A673 (cell line): ENCODE measurements at regions not wholly inside any gene's neighbourhood (a gene's known extent, or its start where the extent isn't known, plus 50 kb on each side); places are given as distances from the start of the nearest gene placed in this dataset.
A peak's percentile ranks its signal among the peaks of the same experiment; 100 is the strongest.

ENCODE experiments used
- BruUV-seq: library from RNA; stranded (reverse); fragments of 400-500 nt; replicated peaks from 2 replicates; lab custom pipeline; 2021; lab: Mats Ljungman, UMichigan
- CTCF ChIA-PET: fragments of 300-600 bp; sonication (Branson Sonifier 250); formaldehyde crosslinking; loops from one replicate; lab custom pipeline; 2022; ENCODE audit warnings: antibody characterized with exemption; lab: Charles Lee
- POLR2A ChIA-PET: fragments of 300-600 bp; sonication (Branson Sonifier 250); formaldehyde crosslinking; loops from one replicate; lab custom pipeline; 2022; ENCODE audit warnings: antibody characterized with exemption; ENCODE audit not compliant: low non-redundant PET; lab: Charles Lee
- DNase-seq: peaks from one replicate; pipeline ENCODE4 v3.0.0-alpha.2; 2015; ENCODE audit warnings: low spot score
- H3K27ac ChIP-seq: fragments of 200-600 bp; sonication (generic); 2 replicates; pipeline ENCODE4 v1.5.1; 2016; ENCODE audit warnings: mixed run types, low read depth, mild to moderate bottlenecking, mixed read lengths, antibody characterized with exemption, low read length; ENCODE audit not compliant: poor library complexity, severe bottlenecking
- H3K27me3 ChIP-seq: fragments of 200-600 bp; sonication (generic); replicated peaks from 2 replicates; pipeline ENCODE4 v1.6.1; 2017; ENCODE audit warnings: mixed run types, low read depth, mild to moderate bottlenecking, mixed read lengths, antibody characterized with exemption, low read length; ENCODE audit not compliant: insufficient read depth, poor library complexity
- H3K36me3 ChIP-seq: fragments of 200-600 bp; sonication (generic); 2 replicates; pipeline ENCODE4 v1.6.1; 2016; ENCODE audit warnings: mixed run types, mild to moderate bottlenecking, mixed read lengths, antibody characterized with exemption, low read length; ENCODE audit not compliant: insufficient read depth, poor library complexity, severe bottlenecking
- H3K4me1 ChIP-seq: fragments of 200-600 bp; sonication (generic); 2 replicates; pipeline ENCODE4 v1.6.1; 2017; ENCODE audit warnings: mixed run types, mild to moderate bottlenecking, mixed read lengths, antibody characterized with exemption, low read length; ENCODE audit not compliant: insufficient read depth, poor library complexity, severe bottlenecking
- H3K4me3 ChIP-seq: fragments of 200-600 bp; sonication (generic); 2 replicates; pipeline ENCODE4 v1.5.1; 2016; ENCODE audit warnings: low read depth, mixed run types, mild to moderate bottlenecking, mixed read lengths, low read length; ENCODE audit not compliant: poor library complexity, severe bottlenecking
- H3K9me3 ChIP-seq: fragments of 200-600 bp; sonication (generic); 2 replicates; pipeline ENCODE4 v1.6.1; 2016; ENCODE audit warnings: mixed run types, low read depth, mild to moderate bottlenecking, mixed read lengths, antibody characterized with exemption, low read length; ENCODE audit not compliant: poor library complexity, severe bottlenecking
- CTCF ChIP-seq: fragments of 300-800, 200-600 bp; sonication (generic); conservative IDR thresholded peaks from 2 replicates; pipeline ENCODE4 v1.5.1; 2017; ENCODE audit warnings: low read depth, mild to moderate bottlenecking, antibody characterized with exemption, low read length, moderate library complexity, mixed read lengths
- EZH2 ChIP-seq: fragments of 200-600 bp; sonication (generic); IDR thresholded peaks from 2 replicates; pipeline ENCODE4 v1.6.1; 2017; ENCODE audit warnings: borderline replicate concordance, low read depth, mild to moderate bottlenecking, mixed read lengths, antibody characterized with exemption, low read length; ENCODE audit not compliant: poor library complexity, severe bottlenecking
- intact Hi-C: fragments of 100-400 bp; cut with micrococcal nuclease; formaldehyde crosslinking; loops from one replicate; pipeline ENCODE4 v1.10.0; 2022; ENCODE audit not compliant: unreplicated experiment

- intact Hi-C loops: no loop called here
- Histone ChIP-seq H3K36me3 (no peaks in the 10 kb centered on the region), H3K27ac (no peak overlapping the region), H3K4me3 (no peak overlapping the region), H3K27me3 (no peaks in the 10 kb centered on the region), H3K9me3 (no peaks in the 10 kb centered on the region), H3K4me1 (no peaks in the 10 kb centered on the region)
- no peak for DNase-seq
- TF ChIP-seq EZH2 (no peak), CTCF (no peak)
- BruUV-seq: no TSS peak
- ChIA-PET CTCF (no interaction called here), POLR2A (no interaction called here)
Observed at GRCh38 chr7:124674451-124674850, 91.1 kb downstream of the GPR37 start.

GRCh38 chr7:124672011-124672410 is 93.6 kb downstream of the GPR37 start:
- Histone ChIP-seq H3K27me3 (no peaks in the 10 kb centered on the region), H3K4me3 (no peak overlapping the region), H3K9me3 (no peaks in the 10 kb centered on the region), H3K4me1 (no peaks in the 10 kb centered on the region), H3K36me3 (no peaks in the 10 kb centered on the region), H3K27ac (no peak overlapping the region)
- intact Hi-C loops: no loop called here
- POLR2A ChIA-PET: no interaction called here
- TF ChIP-seq CTCF (no peak), EZH2 (no peak)
- no TSS peak for BruUV-seq
- DNase-seq: peak; percentile 3
- CTCF ChIA-PET: no interaction called here

- DNase-seq: no peak
- no TSS peak for BruUV-seq
- H3K27ac ChIP-seq: no peak overlapping the region
- H3K36me3 ChIP-seq: no peaks in the 10 kb centered on the region
- TF ChIP-seq EZH2 (no peak), CTCF (no peak)
- no peaks in the 10 kb centered on the region for H3K9me3 ChIP-seq
- CTCF ChIA-PET: no interaction called here
- H3K4me3 ChIP-seq: no peak overlapping the region
- no peaks in the 10 kb centered on the region for H3K4me1 ChIP-seq
- intact Hi-C loops: no loop called here
- no peaks in the 10 kb centered on the region for H3K27me3 ChIP-seq
- POLR2A ChIA-PET: no interaction called here
Observed at GRCh38 chr7:124667312-124668153, 98.1 kb downstream of the GPR37 start.
